ENCODE measurements at regions not wholly inside any gene's neighbourhood (a gene's known extent, or its start where the extent isn't known, plus 50 kb on each side); places are given as distances from the start of the nearest gene placed in this dataset.

DNA sequence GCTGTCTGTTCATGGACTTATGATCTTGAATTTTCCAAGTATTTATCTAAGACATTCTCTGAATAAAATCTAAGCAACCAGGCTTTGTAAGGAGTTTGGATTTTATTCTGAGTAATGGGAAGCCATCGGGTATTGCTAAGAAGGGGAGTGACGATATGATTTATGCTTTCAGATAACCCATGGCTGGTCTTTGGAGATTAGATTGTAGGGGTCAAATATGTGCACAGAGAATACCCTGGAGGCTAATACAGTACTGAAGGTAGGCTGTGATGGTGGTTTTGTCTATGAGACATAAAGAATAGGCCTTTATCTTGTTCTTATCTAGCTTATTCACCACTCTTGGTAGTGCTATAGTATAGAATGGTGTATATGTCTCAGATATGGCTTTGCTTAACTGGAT lies 60.0 kb upstream of the C5orf46 start:
- Histone ChIP-seq H3K36me3 (ENCODE audit: control insufficient read depth, insufficient read depth, low read length) (peaks cover 2% of the 10 kb centered on the region; the same call in 1 of the 2 replicates), H3K4me1 (ENCODE audit: control insufficient read depth, insufficient read depth, low read length) (no peaks in the 10 kb centered on the region), H3K27ac (ENCODE audit: low read length) (no peak overlapping the region), H3K4me3 (ENCODE audit: low read length) (no peak overlapping the region), H3K27me3 (ENCODE audit: control insufficient read depth, insufficient read depth, low read length) (no peaks in the 10 kb centered on the region), H3K9me3 (ENCODE audit: control insufficient read depth, insufficient read depth, low read length) (no peaks in the 10 kb centered on the region)
- no CpG with 5 or more reads among the region's 2 CpGs for WGBS (ENCODE audit: insufficient coverage, insufficient read length)
- no peak for DNase-seq (ENCODE audit: low read depth, low spot score)

DNA sequence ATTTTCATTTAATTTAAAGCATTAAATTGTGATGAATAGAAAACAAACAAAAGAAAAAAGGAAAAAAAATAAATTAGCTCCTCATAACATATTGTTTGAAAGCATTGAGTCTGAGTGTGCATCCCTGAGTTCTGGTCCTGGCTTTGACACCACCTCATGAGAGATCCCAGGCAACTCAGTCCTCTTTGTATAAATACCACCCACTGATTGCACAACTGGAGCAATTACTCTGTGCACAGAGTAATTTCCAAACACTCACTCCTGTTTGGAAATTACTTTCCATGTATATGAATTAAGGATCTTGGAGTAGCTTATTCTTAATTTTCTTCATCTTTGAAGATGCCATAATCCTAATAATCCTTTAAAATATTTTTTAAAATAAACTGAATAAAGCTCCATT lies 59.4 kb upstream of the C5orf46 start:
- Histone ChIP-seq H3K27me3 (ENCODE audit: control insufficient read depth, insufficient read depth, low read length) (no peaks in the 10 kb centered on the region), H3K4me3 (ENCODE audit: low read length) (no peak overlapping the region), H3K36me3 (ENCODE audit: control insufficient read depth, insufficient read depth, low read length) (peaks cover 2% of the 10 kb centered on the region; the same call in 1 of the 2 replicates), H3K4me1 (ENCODE audit: control insufficient read depth, insufficient read depth, low read length) (no peaks in the 10 kb centered on the region), H3K27ac (ENCODE audit: low read length) (no peak overlapping the region), H3K9me3 (ENCODE audit: control insufficient read depth, insufficient read depth, low read length) (no peaks in the 10 kb centered on the region)
- no peak for DNase-seq (ENCODE audit: low read depth, low spot score)

DNA sequence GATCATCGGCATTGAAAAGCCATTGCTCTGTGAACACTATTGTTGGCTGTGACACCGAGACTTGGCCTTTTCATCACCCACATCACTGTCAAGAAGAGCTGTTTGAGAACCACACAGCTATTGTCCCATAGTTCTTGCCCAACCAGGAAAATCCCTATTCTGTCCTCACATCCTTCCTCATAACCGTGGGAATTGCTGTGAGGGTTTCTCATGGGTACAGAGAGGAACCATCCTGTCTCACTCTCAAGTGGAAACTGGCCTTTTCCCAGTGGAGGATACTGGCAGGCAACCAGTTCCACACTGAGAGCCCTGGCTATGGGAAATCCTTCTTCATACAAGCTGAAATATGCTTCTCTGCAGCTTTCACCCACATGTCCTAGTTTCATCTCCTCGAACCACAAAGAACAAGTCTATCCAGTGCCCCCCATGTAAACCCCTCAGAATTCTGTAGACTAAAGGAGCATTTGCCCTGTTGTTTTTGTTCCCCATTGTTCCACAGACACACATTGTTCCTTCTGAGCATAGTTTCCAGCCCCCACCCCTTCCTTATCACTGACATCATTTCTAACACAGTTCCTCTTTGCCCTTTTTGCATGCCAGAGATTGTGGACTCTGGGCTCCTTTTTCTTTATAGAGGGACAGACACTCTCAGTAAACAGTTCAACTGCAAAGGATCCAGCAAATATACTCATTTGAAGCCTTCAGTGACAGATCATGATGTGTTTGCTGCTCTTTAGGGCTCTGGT lies 57.8 kb upstream of the C5orf46 start:
- H3K27me3 ChIP-seq (ENCODE audit: control insufficient read depth, insufficient read depth, low read length), result no peaks in the 10 kb centered on the region
- H3K36me3 ChIP-seq (ENCODE audit: control insufficient read depth, insufficient read depth, low read length), result peaks cover 2% of the 10 kb centered on the region; the same call in 1 of the 2 replicates
- no peaks in the 10 kb centered on the region for H3K9me3 ChIP-seq (ENCODE audit: control insufficient read depth, insufficient read depth, low read length)
- no CpG with 5 or more reads among the region's 4 CpGs for WGBS (ENCODE audit: insufficient coverage, insufficient read length)
- H3K27ac ChIP-seq (ENCODE audit: low read length), result no peak overlapping the region
- no peak for DNase-seq (ENCODE audit: low read depth, low spot score)
- H3K4me1 ChIP-seq (ENCODE audit: control insufficient read depth, insufficient read depth, low read length), result no peaks in the 10 kb centered on the region
- no peak overlapping the region for H3K4me3 ChIP-seq (ENCODE audit: low read length)

DNA sequence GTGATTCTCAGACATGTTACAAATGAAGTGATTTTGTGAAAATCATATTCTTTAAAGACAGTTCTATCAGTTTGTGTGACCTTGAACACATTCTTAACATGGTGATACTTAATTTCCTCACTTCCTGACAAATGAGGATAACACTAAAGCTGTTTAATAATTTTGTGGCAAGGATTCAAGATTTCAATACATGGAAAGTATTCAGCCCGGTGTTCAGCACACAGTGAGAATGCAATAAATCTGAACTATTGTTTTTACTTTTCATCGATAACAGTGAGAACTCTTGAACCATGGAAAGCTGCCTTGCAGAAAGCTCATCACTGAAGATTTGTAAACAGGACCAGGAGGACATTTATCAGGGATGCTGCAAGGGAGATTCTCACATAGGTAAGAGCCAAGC lies 57.1 kb upstream of the C5orf46 start:
- DNase-seq (ENCODE audit: low read depth, low spot score), result no peak
- Histone ChIP-seq H3K9me3 (ENCODE audit: control insufficient read depth, insufficient read depth, low read length) (no peaks in the 10 kb centered on the region), H3K4me3 (ENCODE audit: low read length) (no peak overlapping the region), H3K27me3 (ENCODE audit: control insufficient read depth, insufficient read depth, low read length) (no peaks in the 10 kb centered on the region), H3K4me1 (ENCODE audit: control insufficient read depth, insufficient read depth, low read length) (no peaks in the 10 kb centered on the region), H3K27ac (ENCODE audit: low read length) (no peak overlapping the region), H3K36me3 (ENCODE audit: control insufficient read depth, insufficient read depth, low read length) (peaks cover 2% of the 10 kb centered on the region; the same call in 1 of the 2 replicates)
- no CpG with 5 or more reads among the region's 2 CpGs for WGBS (ENCODE audit: insufficient coverage, insufficient read length)

DNA sequence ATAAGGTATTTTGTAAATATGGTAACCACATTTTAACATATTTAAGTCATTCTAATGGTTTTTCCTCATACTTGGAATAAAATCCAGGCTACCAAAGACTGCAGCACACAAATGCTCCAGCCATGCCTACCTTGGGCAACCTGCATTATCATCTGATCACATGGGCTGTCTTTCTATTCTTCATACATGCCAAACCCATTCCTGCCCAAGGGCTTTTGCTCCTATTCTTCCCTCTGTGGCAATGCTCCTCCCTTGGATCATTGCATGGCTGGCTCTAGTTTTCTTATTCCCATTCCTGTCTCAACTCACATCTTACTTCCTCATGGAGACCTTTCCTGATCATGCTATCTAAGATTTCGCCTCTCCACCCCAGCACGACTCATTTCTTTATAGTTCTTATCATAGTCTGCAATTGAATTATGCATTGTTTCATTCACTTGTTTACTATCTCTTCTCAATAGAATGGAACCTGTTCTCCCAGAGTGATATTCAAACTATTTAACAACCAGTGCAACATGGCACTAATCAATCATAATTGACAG lies 54.9 kb upstream of the C5orf46 start:
- no peaks in the 10 kb centered on the region for H3K4me1 ChIP-seq (ENCODE audit: control insufficient read depth, insufficient read depth, low read length)
- no peak overlapping the region for H3K27ac ChIP-seq (ENCODE audit: low read length)
- no peaks in the 10 kb centered on the region for H3K9me3 ChIP-seq (ENCODE audit: control insufficient read depth, insufficient read depth, low read length)
- H3K27me3 ChIP-seq (ENCODE audit: control insufficient read depth, insufficient read depth, low read length), result no peaks in the 10 kb centered on the region
- no CpG with 5 or more reads among the region's 2 CpGs for WGBS (ENCODE audit: insufficient coverage, insufficient read length)
- H3K36me3 ChIP-seq (ENCODE audit: control insufficient read depth, insufficient read depth, low read length), result peaks cover 2% of the 10 kb centered on the region; the same call in 1 of the 2 replicates
- H3K4me3 ChIP-seq (ENCODE audit: low read length), result no peak overlapping the region
- DNase-seq (ENCODE audit: low read depth, low spot score), result no peak

DNA sequence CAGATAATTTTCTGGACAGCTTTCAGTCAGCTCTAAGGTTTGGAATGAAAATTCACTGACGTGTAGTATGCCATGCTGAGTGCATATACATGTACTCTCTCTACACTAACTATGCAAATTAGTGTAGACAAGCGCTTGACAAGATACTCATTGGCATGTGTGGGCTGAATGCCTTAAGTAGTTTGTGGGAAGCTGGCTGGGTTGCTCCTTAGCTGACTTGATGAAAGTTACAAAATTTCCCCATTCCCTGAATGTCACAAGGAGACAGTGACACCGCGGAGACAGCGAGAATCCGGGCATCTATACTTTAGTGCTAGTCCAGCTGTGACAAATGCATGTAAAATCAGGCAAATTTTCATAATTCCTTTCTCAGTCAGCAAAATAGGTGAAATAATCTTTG lies 51.6 kb upstream of the C5orf46 start:
- no peaks in the 10 kb centered on the region for H3K36me3 ChIP-seq (ENCODE audit: control insufficient read depth, insufficient read depth, low read length)
- H3K4me3 ChIP-seq (ENCODE audit: low read length), result no peak overlapping the region
- no peaks in the 10 kb centered on the region for H3K9me3 ChIP-seq (ENCODE audit: control insufficient read depth, insufficient read depth, low read length)
- no peaks in the 10 kb centered on the region for H3K4me1 ChIP-seq (ENCODE audit: control insufficient read depth, insufficient read depth, low read length)
- H3K27me3 ChIP-seq (ENCODE audit: control insufficient read depth, insufficient read depth, low read length), result no peaks in the 10 kb centered on the region
- no peak overlapping the region for H3K27ac ChIP-seq (ENCODE audit: low read length)
- DNase-seq (ENCODE audit: low read depth, low spot score), result no peak
- WGBS (ENCODE audit: insufficient coverage, insufficient read length), result no CpG with 5 or more reads among the region's 6 CpGs

DNA sequence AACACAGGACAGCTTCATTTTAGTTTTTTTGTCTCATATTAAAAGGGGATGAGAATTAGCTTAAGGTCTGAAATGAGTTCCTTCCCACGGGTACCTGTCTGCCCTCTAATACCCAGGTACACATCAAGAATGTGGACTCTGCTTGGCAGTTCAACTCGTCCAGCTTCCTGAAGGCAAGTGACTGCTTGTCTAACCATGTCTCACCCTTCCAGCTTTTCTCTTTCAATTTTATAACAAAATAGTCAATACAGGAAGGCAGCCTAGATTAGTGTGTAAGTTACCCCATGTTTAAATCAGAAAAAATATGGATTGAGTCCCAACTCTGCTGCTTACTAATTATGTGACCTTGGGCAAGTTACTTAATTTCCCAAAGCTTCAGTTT lies 50.5 kb upstream of the C5orf46 start:
- H3K36me3 ChIP-seq (ENCODE audit: control insufficient read depth, insufficient read depth, low read length), result no peaks in the 10 kb centered on the region
- no peaks in the 10 kb centered on the region for H3K4me1 ChIP-seq (ENCODE audit: control insufficient read depth, insufficient read depth, low read length)
- WGBS (ENCODE audit: insufficient coverage, insufficient read length), result no CpG with 5 or more reads among the region's 2 CpGs
- H3K27me3 ChIP-seq (ENCODE audit: control insufficient read depth, insufficient read depth, low read length), result no peaks in the 10 kb centered on the region
- no peaks in the 10 kb centered on the region for H3K9me3 ChIP-seq (ENCODE audit: control insufficient read depth, insufficient read depth, low read length)
- H3K4me3 ChIP-seq (ENCODE audit: low read length), result no peak overlapping the region
- H3K27ac ChIP-seq (ENCODE audit: low read length), result no peak overlapping the region
- no peak for DNase-seq (ENCODE audit: low read depth, low spot score)

DNA sequence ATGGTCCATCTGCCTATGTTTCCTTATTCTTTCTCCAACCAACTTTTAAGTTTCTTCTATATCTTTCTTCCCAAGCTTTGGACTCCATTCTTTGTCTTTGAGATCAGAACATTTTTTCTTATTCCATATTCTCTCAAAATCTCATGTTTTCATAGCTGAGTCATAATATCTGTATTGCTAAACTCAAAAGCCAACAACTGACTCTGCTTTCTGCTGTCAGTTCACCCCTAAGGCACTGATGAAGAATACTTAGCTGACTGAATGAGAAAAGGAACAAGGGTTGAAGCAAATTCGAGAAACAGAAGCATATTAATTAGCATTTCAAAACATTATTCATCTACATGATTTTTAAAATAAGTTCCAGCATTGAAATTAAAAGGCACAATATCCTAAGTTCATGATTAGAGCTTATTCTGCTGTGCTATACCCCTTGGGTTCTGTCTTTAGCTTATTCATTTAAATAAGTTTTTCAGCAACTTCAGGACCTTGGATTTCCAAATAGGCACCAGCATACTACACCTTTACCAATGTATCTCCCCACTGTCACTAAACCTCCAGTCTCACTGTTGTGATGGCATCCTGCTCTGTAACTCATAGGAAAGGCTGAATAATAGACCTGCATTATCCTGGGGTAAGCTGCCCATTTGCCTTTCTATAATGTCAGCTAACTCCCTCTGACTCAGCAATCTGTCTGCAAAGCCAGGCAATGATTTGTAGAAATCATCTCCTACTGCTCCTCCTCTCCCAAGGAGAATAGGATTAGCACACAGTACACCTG lies 49.9 kb upstream of the C5orf46 start:
- no peak overlapping the region for H3K4me3 ChIP-seq (ENCODE audit: low read length)
- no peaks in the 10 kb centered on the region for H3K27me3 ChIP-seq (ENCODE audit: control insufficient read depth, insufficient read depth, low read length)
- H3K36me3 ChIP-seq (ENCODE audit: control insufficient read depth, insufficient read depth, low read length), result no peaks in the 10 kb centered on the region
- H3K27ac ChIP-seq (ENCODE audit: low read length), result no peak overlapping the region
- no CpG with 5 or more reads among the region's 1 CpG for WGBS (ENCODE audit: insufficient coverage, insufficient read length)
- H3K4me1 ChIP-seq (ENCODE audit: control insufficient read depth, insufficient read depth, low read length), result no peaks in the 10 kb centered on the region
- no peaks in the 10 kb centered on the region for H3K9me3 ChIP-seq (ENCODE audit: control insufficient read depth, insufficient read depth, low read length)
- no peak for DNase-seq (ENCODE audit: low read depth, low spot score)

Measured in iPS DF 6.9 (cell line).